ENCODE measurements at regions not wholly inside any gene's neighbourhood (a gene's known extent, or its start where the extent isn't known, plus 50 kb on each side); places are given as distances from the start of the nearest gene placed in this dataset.

DNA sequence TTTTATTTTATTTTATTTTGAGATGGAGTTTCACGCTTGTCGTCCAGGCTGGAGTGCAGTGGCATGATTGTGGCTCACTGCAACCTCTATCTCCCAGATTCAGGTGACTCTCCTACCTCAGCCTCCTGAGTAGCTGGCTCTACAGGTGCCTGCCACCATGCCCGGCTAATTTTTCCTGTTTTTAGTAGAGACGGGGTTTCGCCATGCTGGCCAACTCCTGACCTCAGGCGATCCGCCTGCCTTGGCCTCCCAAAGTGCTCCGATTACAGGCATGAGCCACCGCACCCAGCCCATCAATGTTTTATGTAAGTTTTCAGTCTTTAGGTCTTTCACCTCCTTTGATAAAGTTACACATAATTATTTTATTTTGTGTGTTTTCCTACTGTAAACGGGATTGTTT is 154.6 kb downstream of the COPRS start:
- DNase-seq (ENCODE audit: low spot score), result no peak

DNA sequence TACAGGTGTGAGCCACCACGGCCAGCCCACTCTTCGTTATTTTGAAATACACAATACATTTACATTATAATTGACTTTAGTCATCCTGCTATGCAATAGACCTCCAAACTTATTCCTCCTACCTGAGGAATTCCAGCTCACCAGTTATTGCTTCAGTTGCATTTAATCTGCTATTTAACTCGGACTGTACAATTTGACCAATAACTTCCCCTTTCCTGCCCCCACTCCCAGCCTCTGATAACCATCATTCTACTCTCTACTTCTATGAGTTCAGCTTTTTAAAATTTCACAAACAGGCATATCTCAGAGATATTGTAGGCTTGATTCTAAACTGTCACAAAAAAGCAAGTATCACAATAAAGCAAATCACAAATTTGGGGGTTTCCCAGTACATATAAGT is 157.0 kb downstream of the COPRS start:
- no peak for DNase-seq (ENCODE audit: low spot score)

DNA sequence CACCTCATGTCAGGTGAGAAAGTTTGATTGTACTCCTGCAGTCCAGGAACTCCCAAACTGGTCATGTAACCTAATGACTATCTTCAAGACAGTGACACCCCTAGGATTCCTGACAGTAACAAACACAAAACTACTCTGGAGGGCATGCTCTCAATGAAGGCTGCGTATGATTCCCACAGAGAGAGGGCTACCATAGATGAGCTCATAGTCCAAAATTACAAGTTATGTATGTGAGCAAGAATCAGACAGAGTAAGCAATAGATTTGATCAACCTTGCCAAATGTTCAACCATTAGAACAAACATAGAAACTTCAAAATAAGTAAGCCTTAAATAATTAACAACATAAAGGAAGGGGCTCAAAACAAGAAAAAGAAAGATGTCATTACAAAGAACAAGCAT is 158.1 kb downstream of the COPRS start:
- no peak for DNase-seq (ENCODE audit: low spot score)

DNA sequence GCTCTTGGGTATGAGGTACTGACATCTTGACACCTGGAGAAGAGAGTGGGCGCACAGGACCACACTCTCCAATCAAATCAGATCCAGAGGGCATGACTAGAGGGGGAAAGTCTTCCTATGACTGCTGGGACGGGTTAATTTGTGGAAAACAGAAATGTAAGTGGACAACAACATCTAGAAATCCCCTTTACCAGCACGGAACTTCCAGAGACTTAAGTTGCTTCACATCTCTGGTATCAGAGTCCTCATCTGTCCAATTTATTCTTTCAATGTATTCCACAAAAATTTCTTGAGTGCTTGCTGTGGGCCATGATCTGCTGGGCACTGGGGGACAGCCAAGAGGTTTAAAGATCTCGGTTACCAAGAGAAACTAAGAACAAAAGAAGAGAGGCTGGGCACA is 159.2 kb downstream of the COPRS start:
- no peak for DNase-seq (ENCODE audit: low spot score)

DNA sequence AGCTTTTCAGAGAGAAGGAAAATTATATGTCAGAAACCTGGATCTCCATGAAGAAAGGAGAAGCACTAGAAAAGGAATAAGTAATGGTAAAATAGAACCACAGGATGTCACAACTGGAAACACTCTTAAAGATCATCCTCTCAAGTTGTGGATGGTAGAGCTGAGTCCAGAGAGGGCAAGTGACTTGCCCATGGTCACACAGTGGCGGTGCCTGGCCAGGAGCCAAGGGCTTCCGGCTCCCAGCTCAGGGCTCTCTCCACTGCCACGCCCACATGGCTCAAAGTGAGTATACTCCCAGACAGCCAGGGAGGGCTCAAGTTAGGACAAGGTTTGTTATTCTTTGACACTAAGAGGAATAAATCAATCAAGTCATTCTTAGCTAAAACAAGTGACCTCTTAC is 159.8 kb downstream of the COPRS start:
- DNase-seq (ENCODE audit: low spot score), result no peak

DNA sequence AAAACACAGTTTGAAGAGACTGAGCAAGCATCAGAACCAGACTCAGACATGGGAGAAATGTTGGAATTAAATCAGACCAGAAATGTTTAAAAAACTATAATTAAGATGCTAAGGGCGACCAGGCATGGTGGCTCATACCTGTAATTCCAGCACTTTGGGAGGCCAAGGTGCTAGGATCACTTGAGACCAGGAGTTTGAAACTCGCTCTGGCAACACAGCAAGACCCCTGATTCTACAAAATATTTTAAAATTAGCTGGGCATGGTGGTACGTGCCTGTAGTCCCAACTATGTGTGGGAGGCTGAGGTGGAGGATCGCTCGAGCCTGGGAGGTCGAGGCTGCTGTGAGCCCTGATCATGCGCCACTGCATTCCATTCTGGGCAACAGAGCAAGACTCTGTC is 160.3 kb downstream of the COPRS start:
- DNase-seq (ENCODE audit: low spot score), result no peak

DNA sequence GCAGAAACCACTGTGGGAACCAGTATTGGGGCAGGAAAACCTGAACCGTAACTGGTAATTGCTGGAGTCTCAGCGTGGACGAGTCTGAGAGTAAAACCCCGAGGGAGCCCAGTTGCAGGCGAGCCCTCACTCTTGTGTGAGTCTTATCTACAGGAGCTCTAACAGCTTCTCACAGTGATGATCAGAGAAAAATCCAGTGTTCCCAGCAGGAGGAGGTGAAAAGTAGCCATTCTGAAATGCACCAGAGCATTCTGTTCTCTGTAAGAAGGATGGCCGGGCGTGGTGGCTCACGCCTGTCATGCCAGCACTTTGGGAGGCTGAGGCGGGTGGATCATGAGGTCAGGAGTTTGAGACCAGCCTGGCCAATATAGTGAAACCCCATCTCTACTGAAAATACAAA is 161.2 kb downstream of the COPRS start:
- no peak for DNase-seq (ENCODE audit: low spot score)

DNA sequence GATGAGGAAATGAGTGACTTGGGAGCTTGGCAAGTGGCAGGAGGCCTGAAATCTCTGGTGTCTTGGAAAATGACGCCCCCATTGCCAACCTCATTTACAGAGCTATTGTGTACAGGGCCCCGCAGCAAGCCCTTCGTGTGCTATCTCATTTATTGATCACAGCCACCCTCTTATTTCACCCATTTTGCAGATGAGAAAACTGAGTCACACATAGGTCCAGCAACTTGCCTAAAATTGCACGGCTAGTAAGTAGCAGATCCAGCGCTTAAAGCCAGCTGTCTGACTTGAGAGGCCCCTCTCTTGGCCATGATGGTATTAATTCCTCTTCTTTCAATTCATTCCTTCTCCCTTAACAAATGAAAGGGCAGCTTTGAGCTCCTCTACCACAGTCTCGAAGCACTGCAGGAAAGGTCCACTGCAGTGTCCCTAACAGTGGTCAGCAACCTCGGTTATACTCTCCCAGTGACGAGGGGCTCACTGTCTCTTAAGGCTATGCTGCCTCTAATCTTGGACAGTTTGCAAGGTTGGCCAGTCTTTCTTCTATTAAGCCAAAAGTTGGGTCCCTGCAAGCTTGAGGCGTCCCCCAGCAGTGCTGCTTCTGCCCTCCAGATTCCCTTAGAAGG is 162.2 kb downstream of the COPRS start:
- DNase-seq (ENCODE audit: low spot score), result no peak

DNA sequence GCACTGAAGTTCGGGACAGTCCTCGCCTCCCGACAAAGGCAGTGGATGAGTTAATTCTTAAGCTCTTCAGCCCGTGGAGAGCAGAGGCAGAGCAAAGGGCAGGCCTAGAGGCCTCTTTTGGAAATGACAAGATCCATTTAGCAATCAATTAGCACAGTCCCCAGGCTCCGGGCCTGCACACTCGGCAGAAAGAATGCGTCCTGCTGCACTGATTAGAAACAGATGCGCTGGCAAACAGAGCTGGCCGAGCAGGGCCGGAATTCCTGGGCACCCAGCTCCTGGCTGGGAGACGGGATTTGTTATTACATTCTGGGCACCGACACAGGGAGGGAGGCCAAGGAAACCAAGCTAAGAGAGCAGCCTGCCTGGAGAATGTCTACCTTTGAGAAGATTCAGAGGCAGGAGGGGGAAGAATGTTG is 162.9 kb downstream of the COPRS start:
- no peak for DNase-seq (ENCODE audit: low spot score)

DNA sequence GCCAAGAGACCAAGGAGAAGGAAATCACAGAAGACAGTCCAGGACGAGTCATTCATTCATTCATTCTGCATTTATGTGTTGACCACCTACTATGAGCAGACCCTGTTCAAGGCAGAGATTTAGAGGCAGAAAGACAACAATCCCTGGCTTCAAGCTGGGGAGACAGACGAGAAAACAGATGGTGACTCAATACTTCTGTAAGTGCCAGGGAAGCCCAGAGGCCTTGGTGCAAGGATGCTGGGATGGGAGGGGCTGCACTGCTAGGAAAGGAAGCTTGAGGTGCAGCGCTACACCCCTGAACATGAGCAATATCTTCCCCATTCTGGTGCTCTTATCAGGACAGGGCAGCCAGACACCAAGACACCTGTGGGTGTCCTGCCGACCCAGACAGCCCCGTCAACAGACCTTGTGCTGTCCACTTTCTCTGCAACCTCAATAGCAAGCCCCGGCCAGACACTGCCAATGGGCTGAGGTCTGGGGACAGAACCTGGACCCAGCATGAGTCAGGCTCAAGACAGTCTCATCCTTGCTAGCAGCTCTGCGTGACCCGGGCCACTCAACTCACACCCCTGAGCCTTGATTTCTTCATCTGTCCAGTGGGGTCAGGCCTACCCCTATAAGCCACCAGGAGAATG is 163.5 kb downstream of the COPRS start:
- DNase-seq (ENCODE audit: low spot score), result no peak

DNA sequence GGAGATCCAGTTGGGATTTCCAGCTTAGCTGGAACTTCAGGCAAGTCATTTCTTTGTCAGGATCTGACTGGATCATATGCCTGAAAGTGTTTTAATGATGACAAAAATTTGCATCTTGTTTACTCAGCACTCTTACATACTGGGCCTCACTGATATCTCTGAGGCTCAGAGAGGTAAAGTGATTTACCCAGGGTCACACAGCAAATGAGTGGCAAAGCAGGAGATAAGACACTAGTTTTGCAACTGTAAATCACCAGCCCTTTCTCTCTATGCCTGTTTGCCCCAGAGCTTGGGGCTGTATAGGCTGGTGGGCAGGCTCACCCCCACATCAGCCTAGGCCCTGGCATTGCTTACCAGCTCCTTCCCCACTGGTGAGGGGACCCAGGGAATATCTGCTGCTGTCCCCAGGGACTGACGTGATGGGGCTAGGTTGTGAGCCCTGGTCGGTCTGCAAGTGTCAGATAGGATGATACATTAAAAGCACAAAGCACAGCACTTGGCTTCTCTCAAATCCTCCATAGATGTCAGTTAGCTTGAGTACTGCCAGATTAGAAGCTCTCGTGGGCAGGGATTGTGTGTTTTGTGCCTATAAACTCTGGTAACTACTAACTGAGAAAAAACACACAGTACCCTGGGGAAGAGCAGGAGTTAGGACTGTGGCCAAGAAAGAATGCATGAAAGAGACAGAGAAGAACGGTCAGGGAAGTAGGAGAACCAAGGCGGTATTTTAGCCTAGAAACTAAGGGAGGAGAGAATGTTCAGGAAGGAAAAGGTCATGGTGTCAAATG is 165.4 kb downstream of the COPRS start:
- DNase-seq (ENCODE audit: low spot score), result no peak

DNA sequence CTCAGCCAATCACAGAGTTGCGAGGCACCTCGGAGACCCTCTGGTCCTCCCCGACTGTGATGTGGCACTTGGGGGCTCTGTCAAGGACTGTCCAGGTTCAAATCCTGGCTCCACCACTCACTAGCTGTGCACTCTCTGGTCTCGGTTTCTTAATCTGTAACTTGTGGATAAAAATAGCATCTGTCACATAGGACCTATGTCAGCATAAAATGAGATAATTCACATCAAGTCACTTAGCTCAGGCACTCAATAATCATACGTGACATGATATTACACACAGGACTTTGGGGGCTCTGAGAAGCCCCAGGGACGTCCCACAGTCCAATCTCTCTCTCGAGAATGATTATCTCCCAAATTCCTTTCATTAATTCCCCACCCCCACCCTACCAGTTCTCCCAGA is 166.4 kb downstream of the COPRS start:
- no peak for DNase-seq (ENCODE audit: low spot score)

DNA sequence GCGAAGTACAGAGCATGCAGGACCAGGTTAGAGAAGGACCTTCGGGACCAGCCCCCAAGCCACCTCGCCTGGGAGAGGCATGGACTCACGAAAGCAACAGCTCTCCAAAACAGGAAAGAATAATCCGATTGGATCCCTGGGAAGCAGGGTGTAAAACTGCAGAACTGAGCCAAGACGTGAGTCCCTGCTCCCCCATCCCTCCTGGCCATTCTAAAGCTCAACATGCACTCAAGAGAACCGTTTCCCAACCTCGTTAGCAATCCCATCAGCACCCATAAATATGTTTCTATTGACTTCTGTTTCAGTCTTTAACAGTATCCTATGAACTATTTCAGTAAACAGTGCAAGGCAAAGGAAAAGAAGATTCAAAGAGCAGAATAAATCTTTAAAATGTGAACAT is 167.0 kb downstream of the COPRS start:
- DNase-seq (ENCODE audit: low spot score), result no peak

DNA sequence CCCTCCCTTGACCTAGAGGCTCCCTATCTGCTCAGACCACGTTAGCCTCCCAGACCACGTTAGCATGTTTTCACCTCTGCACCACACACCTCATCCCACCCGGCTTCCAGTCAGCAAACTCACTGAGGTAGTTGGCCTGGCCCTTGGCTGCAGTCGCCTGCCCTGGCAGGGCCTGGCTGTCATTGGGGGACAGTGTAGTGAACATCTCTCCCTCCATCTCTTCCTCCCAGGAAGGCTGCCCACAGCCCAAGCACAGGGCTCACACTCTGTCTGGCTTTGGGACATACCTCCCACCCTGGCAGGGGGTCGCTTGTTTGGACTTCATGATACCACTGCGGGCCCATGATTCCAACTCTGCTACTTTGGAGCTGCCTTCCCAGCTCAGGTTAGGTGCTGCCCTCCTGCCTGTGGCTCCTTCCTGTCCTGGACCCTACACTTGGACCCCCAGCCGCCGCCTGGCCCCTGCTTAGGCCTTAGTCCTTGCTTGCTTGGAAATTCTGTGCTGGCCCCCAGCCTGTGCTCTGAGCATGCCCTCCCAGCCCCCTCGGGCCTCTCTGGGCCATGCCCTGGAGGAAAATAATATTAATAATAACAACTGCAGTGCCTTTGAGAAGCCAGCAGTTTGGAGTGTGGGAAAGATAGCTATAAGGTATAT is 167.7 kb downstream of the COPRS start:
- DNase-seq (ENCODE audit: low spot score), result no peak

DNA sequence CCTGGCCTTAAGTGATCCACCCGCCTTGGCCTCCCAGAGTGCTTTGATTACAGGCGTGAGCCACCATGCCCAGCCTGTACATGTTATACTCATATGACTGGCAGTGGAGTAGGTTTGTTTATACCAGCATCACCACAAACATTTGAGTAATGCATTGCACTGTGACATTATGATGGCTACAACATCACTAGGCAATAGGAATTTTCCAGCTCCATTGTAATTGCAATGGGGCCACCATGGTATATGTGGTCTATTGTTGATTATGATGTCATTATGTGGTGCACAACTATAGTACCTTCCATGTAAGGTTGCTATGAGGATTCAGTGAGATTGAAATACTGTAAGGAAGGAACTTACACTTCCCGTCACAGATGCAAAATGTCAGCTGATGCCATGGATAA is 168.9 kb downstream of the COPRS start:
- DNase-seq (ENCODE audit: low spot score), result no peak

DNA sequence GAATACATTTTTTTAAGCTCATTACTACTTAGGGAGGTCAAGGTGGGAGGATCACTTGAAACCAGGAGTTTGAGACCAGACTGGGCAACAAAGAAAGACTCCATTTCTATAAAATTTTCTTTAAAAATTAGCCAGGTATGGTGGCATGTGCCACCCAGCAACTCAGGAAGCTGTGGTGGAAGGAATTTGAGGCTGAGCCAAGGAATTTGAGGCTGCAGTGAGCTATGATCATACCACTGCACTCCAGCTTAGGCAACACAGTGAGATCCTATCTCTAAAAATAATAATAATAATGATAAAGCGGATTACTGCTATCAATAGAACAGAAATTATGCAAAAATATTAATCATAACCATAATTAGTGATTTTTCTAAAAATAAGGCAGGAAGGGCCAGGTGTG is 170.3 kb downstream of the COPRS start:
- DNase-seq (ENCODE audit: low spot score), result no peak

DNA sequence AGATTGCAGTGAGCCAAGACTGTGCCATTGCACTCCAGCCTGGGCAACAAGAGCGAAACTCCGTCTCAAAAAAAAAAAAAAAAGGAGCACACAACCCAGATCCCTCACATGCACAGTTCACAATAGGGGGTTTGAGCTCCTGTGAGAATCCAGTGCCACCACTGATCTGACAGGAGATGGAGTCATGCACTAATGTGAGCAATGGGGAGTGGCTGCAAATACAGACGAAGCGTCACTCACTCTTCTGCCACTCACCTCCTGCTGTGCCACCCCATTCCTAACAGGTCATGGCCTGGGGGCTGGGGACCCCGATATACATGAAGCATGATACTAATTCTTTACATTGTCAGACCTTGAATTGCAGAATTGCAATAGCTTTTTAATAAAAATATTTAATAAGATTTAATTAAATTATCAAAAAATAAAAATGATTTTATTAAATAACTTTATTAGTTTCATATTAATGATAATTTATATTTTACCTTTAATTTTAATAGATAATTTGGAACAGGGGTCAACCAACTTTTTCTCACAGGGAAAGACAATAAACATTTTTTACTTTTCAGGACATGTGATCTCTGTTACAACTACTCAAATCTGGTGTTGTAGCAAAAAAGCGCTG is 171.4 kb downstream of the COPRS start:
- DNase-seq (ENCODE audit: low spot score), result no peak

DNA sequence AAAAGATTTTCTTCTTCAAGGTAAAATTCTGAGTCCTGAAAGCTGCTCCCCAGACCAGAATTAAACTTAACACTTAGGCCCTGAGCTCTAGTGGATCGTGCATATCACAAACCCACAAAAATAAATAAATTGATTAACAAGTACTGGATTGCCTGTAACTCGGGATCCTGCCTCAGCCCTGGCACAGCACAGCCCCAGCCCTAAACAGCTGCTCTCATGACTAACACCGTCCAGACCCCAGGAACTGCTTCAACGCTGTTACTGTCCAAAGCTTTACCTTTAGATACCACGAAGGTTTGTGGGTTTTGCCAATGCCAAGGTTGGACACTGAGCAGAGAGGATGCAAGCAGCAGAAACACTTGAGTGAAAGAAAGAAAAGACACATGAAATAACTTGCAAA is 172.5 kb downstream of the COPRS start:
- DNase-seq (ENCODE audit: low spot score), result no peak

DNA sequence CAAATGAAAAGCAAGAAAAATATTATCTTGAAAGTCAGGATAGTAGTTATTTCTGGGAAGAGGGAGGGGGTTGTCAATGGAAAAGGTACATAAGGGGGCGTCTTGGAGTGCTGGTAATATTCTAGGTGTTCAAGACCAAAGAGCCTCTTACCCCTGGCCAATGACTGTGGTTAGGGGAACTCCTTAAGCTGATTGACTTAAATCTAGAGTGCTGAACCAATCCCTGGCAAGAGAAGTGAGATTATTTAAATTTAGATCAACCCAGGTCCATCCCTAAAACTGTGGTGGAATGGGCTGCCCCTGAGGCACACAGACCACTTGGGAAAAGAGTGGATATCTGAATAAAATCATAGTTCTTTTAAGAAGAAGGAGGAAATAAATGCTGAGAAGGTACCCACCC is 174.1 kb downstream of the COPRS start:
- DNase-seq (ENCODE audit: low spot score), result no peak

DNA sequence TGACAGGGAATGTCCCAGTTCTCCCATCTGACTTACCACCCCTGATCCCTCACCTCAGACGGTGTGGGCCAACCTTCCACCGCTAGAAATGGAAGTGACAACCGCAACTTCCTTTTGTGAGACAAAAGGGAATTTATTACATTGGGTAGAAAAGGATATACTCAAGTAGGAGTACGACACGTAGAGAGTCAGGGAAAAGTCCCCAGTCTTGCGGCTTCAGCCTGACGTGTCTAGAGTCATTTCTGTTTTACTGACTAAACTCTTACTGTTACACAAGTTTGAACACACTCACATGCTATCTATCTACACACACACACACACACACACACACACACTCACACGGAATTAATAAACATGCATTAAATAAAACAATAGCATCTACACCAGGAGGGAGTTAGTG is 178.9 kb downstream of the COPRS start:
- no peak for DNase-seq (ENCODE audit: low spot score)

DNA sequence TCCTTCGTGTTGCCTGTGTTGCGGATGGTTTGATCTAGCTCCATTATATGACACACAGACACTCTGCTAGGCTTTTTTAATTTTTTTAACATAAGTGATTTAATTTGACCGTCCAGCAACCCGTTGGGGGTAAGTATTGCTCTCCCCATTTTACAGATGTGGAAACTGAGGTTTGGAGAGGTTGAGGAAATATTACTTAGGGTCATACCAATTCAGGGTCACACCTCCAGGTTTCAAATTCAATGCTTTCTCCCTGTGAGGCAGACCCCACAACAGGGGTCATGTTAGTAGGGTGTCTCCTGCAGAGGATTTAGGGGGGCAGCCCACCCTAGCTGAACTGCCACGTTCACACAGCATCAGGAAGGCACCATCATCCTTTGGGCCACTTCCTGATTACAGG is 179.4 kb downstream of the COPRS start:
- DNase-seq (ENCODE audit: low spot score), result no peak

DNA sequence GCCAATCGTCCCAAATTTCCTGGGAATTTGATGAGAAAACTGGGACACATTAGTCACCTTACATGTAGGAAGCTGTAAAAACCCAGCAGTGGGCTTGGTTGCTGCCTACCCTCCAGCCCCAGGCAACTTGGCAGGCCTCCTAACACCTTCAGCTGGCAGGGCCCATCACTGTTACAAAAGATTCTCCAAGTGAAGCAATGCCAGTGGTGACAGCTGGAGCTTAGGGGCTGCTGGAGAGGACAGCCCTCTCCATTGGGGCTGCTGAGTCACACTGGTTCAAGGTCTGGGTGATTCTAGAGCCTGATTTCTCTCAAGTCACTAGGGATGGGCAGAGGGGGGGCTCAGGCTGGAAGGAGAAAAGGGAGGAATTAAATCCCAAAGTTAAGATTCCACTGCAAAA is 180.6 kb downstream of the COPRS start:
- DNase-seq (ENCODE audit: low spot score), result no peak

DNA sequence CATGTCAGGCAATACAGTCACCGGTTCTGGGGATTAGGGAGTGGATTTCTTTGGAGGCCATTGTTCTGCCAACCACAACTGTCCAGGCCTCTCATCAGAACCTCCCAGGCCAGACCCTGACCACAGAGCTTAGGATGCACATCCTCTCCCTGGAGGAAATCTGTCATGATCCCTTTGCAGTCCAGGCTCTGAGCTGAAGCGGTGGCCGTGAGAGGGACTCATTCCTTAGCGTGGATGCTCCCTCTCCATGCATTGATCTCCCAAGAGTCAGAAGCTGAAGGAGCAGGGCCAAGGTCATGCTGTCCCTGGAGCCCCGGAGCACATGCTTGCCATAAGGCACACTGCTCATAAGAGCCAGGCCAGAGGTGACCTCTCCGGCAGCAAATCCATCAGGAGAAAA is 181.4 kb downstream of the COPRS start:
- no peak for DNase-seq (ENCODE audit: low spot score)
